ENCODE measurements at regions not wholly inside any gene's neighbourhood (a gene's known extent, or its start where the extent isn't known, plus 50 kb on each side); places are given as distances from the start of the nearest gene placed in this dataset.

- Histone ChIP-seq H3K4me3 (no peak overlapping the region), H3K27ac (no peak overlapping the region), H3K9me3 (no peaks in the 10 kb centered on the region), H3K4me1 (no peaks in the 10 kb centered on the region), H3K36me3 (no peaks in the 10 kb centered on the region), H3K27me3 (ENCODE audit: low read depth) (no peaks in the 10 kb centered on the region)
- intact Hi-C loops (cut with DNase I): no loop called here
- TF ChIP-seq, protein P1, sequence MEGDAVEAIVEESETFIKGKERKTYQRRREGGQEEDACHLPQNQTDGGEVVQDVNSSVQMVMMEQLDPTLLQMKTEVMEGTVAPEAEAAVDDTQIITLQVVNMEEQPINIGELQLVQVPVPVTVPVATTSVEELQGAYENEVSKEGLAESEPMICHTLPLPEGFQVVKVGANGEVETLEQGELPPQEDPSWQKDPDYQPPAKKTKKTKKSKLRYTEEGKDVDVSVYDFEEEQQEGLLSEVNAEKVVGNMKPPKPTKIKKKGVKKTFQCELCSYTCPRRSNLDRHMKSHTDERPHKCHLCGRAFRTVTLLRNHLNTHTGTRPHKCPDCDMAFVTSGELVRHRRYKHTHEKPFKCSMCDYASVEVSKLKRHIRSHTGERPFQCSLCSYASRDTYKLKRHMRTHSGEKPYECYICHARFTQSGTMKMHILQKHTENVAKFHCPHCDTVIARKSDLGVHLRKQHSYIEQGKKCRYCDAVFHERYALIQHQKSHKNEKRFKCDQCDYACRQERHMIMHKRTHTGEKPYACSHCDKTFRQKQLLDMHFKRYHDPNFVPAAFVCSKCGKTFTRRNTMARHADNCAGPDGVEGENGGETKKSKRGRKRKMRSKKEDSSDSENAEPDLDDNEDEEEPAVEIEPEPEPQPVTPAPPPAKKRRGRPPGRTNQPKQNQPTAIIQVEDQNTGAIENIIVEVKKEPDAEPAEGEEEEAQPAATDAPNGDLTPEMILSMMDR (IDR thresholded peaks at IDR 0.05): no peak
- ATAC-seq (no peak), DNase-seq (no peak)
These were observed 63.8 kb upstream of the SSTR1 start for GRCh38 chr14:38143659-38144505.

DNA sequence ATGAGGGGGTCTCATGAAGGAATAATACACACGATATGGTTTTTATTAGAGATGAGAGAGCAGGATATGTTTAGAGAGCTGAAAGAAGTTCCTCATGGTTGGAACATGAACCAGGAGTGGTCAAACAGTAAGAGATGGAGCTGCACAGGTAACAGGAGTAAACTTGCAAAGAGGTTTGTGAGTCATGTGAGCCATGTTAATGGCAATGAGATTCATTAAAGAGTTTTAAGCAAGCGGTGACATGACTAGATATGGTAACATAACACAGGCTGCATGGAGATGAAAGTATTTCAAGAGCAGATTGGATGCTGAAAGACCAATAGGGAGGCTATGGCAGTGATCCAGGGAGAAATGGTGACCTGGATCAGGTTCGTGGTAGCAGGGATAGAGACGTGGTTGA lies 62.6 kb upstream of the SSTR1 start:
- TF ChIP-seq, protein P1 (IDR thresholded peaks at IDR 0.05): no peak
- H3K4me3 ChIP-seq: no peak overlapping the region
- no peaks in the 10 kb centered on the region for H3K4me1 ChIP-seq
- no peak overlapping the region for H3K27ac ChIP-seq
- intact Hi-C loops (cut with DNase I): no loop called here
- ATAC-seq (no peak), DNase-seq (no peak)
- no peaks in the 10 kb centered on the region for H3K36me3 ChIP-seq
- H3K9me3 ChIP-seq: no peaks in the 10 kb centered on the region
- no peaks in the 10 kb centered on the region for H3K27me3 ChIP-seq (ENCODE audit: low read depth)

DNA sequence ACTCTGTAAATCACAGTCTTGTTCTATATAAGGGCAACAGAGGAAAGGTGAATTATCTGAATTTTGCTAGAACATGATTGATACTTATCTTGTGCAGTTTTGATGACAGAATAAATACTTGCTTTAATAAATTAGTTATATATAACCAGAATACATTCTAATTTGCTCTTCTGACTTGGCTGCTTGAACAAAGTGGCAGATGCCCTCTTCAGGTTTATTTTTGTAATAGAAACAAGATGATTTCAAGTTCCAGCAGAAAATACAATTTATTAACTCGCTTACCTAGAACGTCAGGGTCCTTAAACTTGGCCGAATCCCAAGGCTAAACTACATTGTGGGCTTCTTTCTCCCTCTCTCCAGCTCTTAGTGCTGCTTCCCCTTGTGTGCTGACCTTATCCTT lies 57.6 kb upstream of the SSTR1 start:
- DNase-seq (no peak), ATAC-seq (no peak)
- H3K36me3 ChIP-seq: no peaks in the 10 kb centered on the region
- no peak overlapping the region for H3K27ac ChIP-seq
- TF ChIP-seq, protein P1 (IDR thresholded peaks at IDR 0.05): no peak
- no peak overlapping the region for H3K4me3 ChIP-seq
- no peaks in the 10 kb centered on the region for H3K4me1 ChIP-seq
- intact Hi-C loops (cut with DNase I): no loop called here
- no peaks in the 10 kb centered on the region for H3K9me3 ChIP-seq
- H3K27me3 ChIP-seq (ENCODE audit: low read depth): no peaks in the 10 kb centered on the region

Measured in lower lobe of right lung (tissue), 2 donors.